ENCODE measurements at regions not wholly inside any gene's neighbourhood (a gene's known extent, or its start where the extent isn't known, plus 50 kb on each side); places are given as distances from the start of the nearest gene placed in this dataset.

GRCh38 chr1:91124290-91124985 lies 102.6 kb upstream of the ZNF644 start:
- H4K5ac ChIP-seq (ENCODE audit: insufficient read length, low read depth, low read length): no peak overlapping the region
- TF ChIP-seq NANOG (IDR thresholded peaks at IDR 0.05; ENCODE audit: insufficient read depth, low read depth, low read length, poor library complexity, severe bottlenecking): no peak
- no peak for TF ChIP-seq BRCA1 (IDR thresholded peaks at IDR 0.05; ENCODE audit: low read depth, low read length)
- TF ChIP-seq TAF1 (IDR thresholded peaks at IDR 0.05; ENCODE audit: low read depth, low read length): no peak
- TF ChIP-seq ATF3 (IDR thresholded peaks at IDR 0.05; ENCODE audit: insufficient read depth, low read depth, low read length): no peak
- no peak for TF ChIP-seq USF2 (IDR thresholded peaks at IDR 0.05; ENCODE audit: low read length)
- no peak for TF ChIP-seq CEBPB (IDR thresholded peaks at IDR 0.05; ENCODE audit: low read depth, low read length)
- H3K36me3 ChIP-seq (ENCODE audit: control insufficient read depth in 2 of 4, insufficient read depth in 4 of 4, low read length in 3 of 4): no peaks in the 10 kb centered on the region
- no peak overlapping the region for H2AFZ ChIP-seq (ENCODE audit: low read length)
- ChIA-PET POLR2A (ENCODE audit: partially characterized antibody) (interaction anchor here (1.3 to 2.7 kb wide), 3 partner anchors 14 to 103 kb away, joined by 4 to 16 read pairs (median 4); partner anchors contain the start of gene ZNF644), CTCF (ENCODE audit: partially characterized antibody) (interaction anchor here (0.6 to 2.9 kb wide), 10 partner anchors 13 to 637 kb away, joined by 3 to 20 read pairs (median 3); no protein-coding TSS in a partner anchor)
- H2BK15ac ChIP-seq (ENCODE audit: low read length): peak overlapping the region; percentile 33; the same call in 1 of the 2 replicates
- peak overlapping the region; percentile 68; the same call in 1 of the 2 replicates for H2BK20ac ChIP-seq (ENCODE audit: low read length)
- no peaks in the 10 kb centered on the region for H3K79me1 ChIP-seq (ENCODE audit: low read depth, low read length)
- H3K23ac ChIP-seq (ENCODE audit: insufficient read length): no peak overlapping the region
- H4K20me1 ChIP-seq (replicated peaks in 1 of 2; ENCODE audit: control insufficient read depth in 1 of 2, insufficient read depth in 2 of 2, low read length in 2 of 2): no peaks in the 10 kb centered on the region
- 0 out of 2 replicates have a peak overlapping the region, but pooled peaks have one; percentile 3 for H2BK12ac ChIP-seq (ENCODE audit: low read depth, low read length)
- no peaks in the 10 kb centered on the region for H3K79me2 ChIP-seq (ENCODE audit: control insufficient read depth in 1 of 2, insufficient read depth in 2 of 2, low read length in 2 of 2)
- no peaks in the 10 kb centered on the region for H3K23me2 ChIP-seq (ENCODE audit: low read depth, low read length)
- H3K4me2 ChIP-seq (ENCODE audit: insufficient read depth in 1 of 2, low read depth in 2 of 2, low read length in 2 of 2): peak overlapping the region in 1 of 2 experiments; percentile 48; a peak in 2 of 4 replicates
- H2BK120ac ChIP-seq (replicated peaks; ENCODE audit: low read depth, low read length): peak overlapping the region; percentile 77
- 80% methylated on average over 6 of the region's 6 CpGs; no CpG with 5 or more reads in 1 of the 2 experiments for WGBS, 2 experiments (ENCODE audit: extremely low coverage in 1 of 2, insufficient coverage in 1 of 2, insufficient read length in 1 of 2, insufficient replicate concordance in 2 of 2, low coverage in 1 of 2, low lambda C conversion rate in 2 of 2, missing lambda C conversion rate in 1 of 2)
- no peak overlapping the region for H3K9ac ChIP-seq (replicated peaks in 1 of 4; ENCODE audit: extremely low read depth in 1 of 4, low read depth in 3 of 4, low read length in 3 of 4)
- H3K56ac ChIP-seq (replicated peaks; ENCODE audit: insufficient read length, low read depth, low read length): no peak overlapping the region
- no peak overlapping the region; the same call in 1 of the 2 replicates for H2AK5ac ChIP-seq (ENCODE audit: low read depth, low read length)
- peak overlapping the region; percentile 43; the same call in 1 of the 2 replicates for H3K18ac ChIP-seq (ENCODE audit: extremely low read depth, low read length)
- H4K8ac ChIP-seq (ENCODE audit: extremely low read depth, insufficient read depth, low read length): no peak overlapping the region
- H3K9me3 ChIP-seq (ENCODE audit: insufficient read depth in 2 of 2, low read depth in 1 of 2, low read length in 1 of 2): no peaks in the 10 kb centered on the region
- H3K27me3 ChIP-seq (replicated peaks in 1 of 4; ENCODE audit: control insufficient read depth in 3 of 4, extremely low read depth in 1 of 4, insufficient read depth in 3 of 4, low read length in 3 of 4): no peaks in the 10 kb centered on the region; a peak in 1 of 7 replicates
- H3K4me3 ChIP-seq (ENCODE audit: extremely low read depth in 1 of 4, insufficient read depth in 2 of 4, low read depth in 3 of 4, low read length in 4 of 4): 0 out of 8 replicates have a peak overlapping the region, but pooled peaks of 1 of the 4 experiments have one; percentile 6
- H3K27ac ChIP-seq (ENCODE audit: low read depth, low read length): peak overlapping the region; percentile 70; the same call in 1 of the 2 replicates
- peak overlapping the region; percentile 84; the same call in 1 of the 2 replicates for H2BK5ac ChIP-seq (ENCODE audit: low read depth, low read length)
- peak overlapping the region; percentile 50 for H4K91ac ChIP-seq (replicated peaks; ENCODE audit: insufficient read length, low read length)
- H3K4me1 ChIP-seq (replicated peaks in 1 of 4; ENCODE audit: control insufficient read depth in 3 of 4, insufficient read depth in 4 of 4, low read length in 3 of 4): peaks cover 6 to 35% (median 28%) of the 10 kb centered on the region in 4 experiments
- peak overlapping the region; percentile 14 for H3K4ac ChIP-seq (replicated peaks; ENCODE audit: insufficient read length, low read depth, low read length)
- FAIRE-seq: no peak
- H3K14ac ChIP-seq (ENCODE audit: insufficient read length): no peak overlapping the region
- DNase-seq (ENCODE audit: low read depth in 1 of 2, low spot score in 2 of 2): no peak

All from H1 (cell line).